ENCODE measurements at regions not wholly inside any gene's neighbourhood (a gene's known extent, or its start where the extent isn't known, plus 50 kb on each side); places are given as distances from the start of the nearest gene placed in this dataset.
"Not testable (repeated sequence)": the region's sequence is repeated elsewhere in the genome, so short reads cannot be mapped to it uniquely, and the experiment has no call there.

- FAIRE-seq, result no peak
Observed at GRCh38 chr2:122539920-122540319, 784.5 kb downstream of the TSN start.

GRCh38 chr2:122542236-122542635 is 786.8 kb downstream of the TSN start:
- no peak for FAIRE-seq
- DNase-seq (ENCODE audit: extremely low spot score, insufficient read length, low read depth), result no peak

More at GRCh38 chr2:122539920-122540319, 784.5 kb downstream of the TSN start:
- no peak for DNase-seq (ENCODE audit: extremely low spot score, insufficient read length, low read depth)

GRCh38 chr2:122542646-122543045 is 787.2 kb downstream of the TSN start:
- DNase-seq (ENCODE audit: extremely low spot score, insufficient read length, low read depth) (no peak), FAIRE-seq (no peak)

- DNase-seq (ENCODE audit: extremely low spot score, insufficient read length, low read depth), result no peak
- FAIRE-seq, result no peak
Observed at GRCh38 chr2:122543815-122544214, 788.4 kb downstream of the TSN start.

GRCh38 chr2:122545821-122546220 is 790.4 kb downstream of the TSN start:
- DNase-seq (ENCODE audit: extremely low spot score, insufficient read length, low read depth), result no peak
- FAIRE-seq, result no peak

GRCh38 chr2:122562775-122563174 is 807.3 kb downstream of the TSN start:
- no peak for DNase-seq (ENCODE audit: extremely low spot score, insufficient read length, low read depth)
- no peak for FAIRE-seq

- DNase-seq (ENCODE audit: extremely low spot score, insufficient read length, low read depth) (no peak), FAIRE-seq (no peak)
Observed at GRCh38 chr2:122563781-122564180, 808.3 kb downstream of the TSN start.

GRCh38 chr2:122564843-122565242 is 809.4 kb downstream of the TSN start:
- DNase-seq (ENCODE audit: extremely low spot score, insufficient read length, low read depth) (no peak), FAIRE-seq (no peak)

GRCh38 chr2:122565364-122565763 is 809.9 kb downstream of the TSN start:
- no peak for FAIRE-seq
- no peak for DNase-seq (ENCODE audit: extremely low spot score, insufficient read length, low read depth)

- DNase-seq (ENCODE audit: extremely low spot score, insufficient read length, low read depth) (no peak), FAIRE-seq (no peak)
Observed at GRCh38 chr2:122570641-122571040, 815.2 kb downstream of the TSN start.

GRCh38 chr2:122571471-122571870 is 816.0 kb downstream of the TSN start:
- not testable (repeated sequence) for DNase-seq (ENCODE audit: extremely low spot score, insufficient read length, low read depth); FAIRE-seq

- DNase-seq (ENCODE audit: extremely low spot score, insufficient read length, low read depth) (no peak), FAIRE-seq (no peak)
Observed at GRCh38 chr2:122575076-122575475, 819.6 kb downstream of the TSN start.

GRCh38 chr2:122583159-122583917 is 827.9 kb downstream of the TSN start:
- no peak for FAIRE-seq
- DNase-seq (ENCODE audit: extremely low spot score, insufficient read length, low read depth), result no peak

- DNase-seq (ENCODE audit: extremely low spot score, insufficient read length, low read depth) (no peak), FAIRE-seq (no peak)
Observed at GRCh38 chr2:122590524-122590923, 835.1 kb downstream of the TSN start.

GRCh38 chr2:122595065-122595464 is 839.6 kb downstream of the TSN start:
- no peak for FAIRE-seq
- DNase-seq (ENCODE audit: extremely low spot score, insufficient read length, low read depth), result no peak

GRCh38 chr2:122596598-122596997 is 841.1 kb downstream of the TSN start:
- FAIRE-seq, result no peak
- DNase-seq (ENCODE audit: extremely low spot score, insufficient read length, low read depth), result no peak

- no peak for FAIRE-seq
- DNase-seq (ENCODE audit: extremely low spot score, insufficient read length, low read depth), result no peak
Observed at GRCh38 chr2:122598784-122599183, 843.3 kb downstream of the TSN start.

- no peak for DNase-seq (ENCODE audit: extremely low spot score, insufficient read length, low read depth)
Observed at GRCh38 chr2:122610948-122611609, 855.6 kb downstream of the TSN start.

GRCh38 chr2:122622934-122623333 is 867.5 kb downstream of the TSN start:
- FAIRE-seq (no peak), DNase-seq (ENCODE audit: extremely low spot score, insufficient read length, low read depth) (no peak)

More at GRCh38 chr2:122610948-122611609, 855.6 kb downstream of the TSN start:
- no peak for FAIRE-seq

- no peak for FAIRE-seq
Observed at GRCh38 chr2:122627388-122627787, 871.9 kb downstream of the TSN start.

GRCh38 chr2:122634256-122634655 is 878.8 kb downstream of the TSN start:
- no peak for FAIRE-seq
- no peak for DNase-seq (ENCODE audit: extremely low spot score, insufficient read length, low read depth)

More at GRCh38 chr2:122627388-122627787, 871.9 kb downstream of the TSN start:
- DNase-seq (ENCODE audit: extremely low spot score, insufficient read length, low read depth), result no peak

Measured in GM18507 (cell line).